ENCODE measurements at regions not wholly inside any gene's neighbourhood (a gene's known extent, or its start where the extent isn't known, plus 50 kb on each side); places are given as distances from the start of the nearest gene placed in this dataset.
"Not testable (repeated sequence)": the region's sequence is repeated elsewhere in the genome, so short reads cannot be mapped to it uniquely, and the experiment has no call there.

- peak; percentile 81 for DNase-seq (ENCODE audit: low spot score)
Observed at GRCh38 chr11:21625982-21626381, 566.9 kb upstream of the ANO5 start.

GRCh38 chr11:21628641-21629040 lies 564.2 kb upstream of the ANO5 start:
- peak; percentile 31 for DNase-seq (ENCODE audit: low spot score)

- DNase-seq (ENCODE audit: low spot score) = no peak
Observed at GRCh38 chr11:21630934-21631478, 561.9 kb upstream of the ANO5 start.

GRCh38 chr11:21631991-21632390 lies 560.9 kb upstream of the ANO5 start:
- DNase-seq (ENCODE audit: low spot score) = no peak

GRCh38 chr11:21634491-21634890 lies 558.4 kb upstream of the ANO5 start:
- no peak for DNase-seq (ENCODE audit: low spot score)

GRCh38 chr11:21634956-21635355 lies 557.9 kb upstream of the ANO5 start:
- DNase-seq (ENCODE audit: low spot score) = no peak

GRCh38 chr11:21635394-21636145 lies 557.3 kb upstream of the ANO5 start:
- DNase-seq (ENCODE audit: low spot score) = peak; percentile 54

GRCh38 chr11:21636561-21636960 lies 556.3 kb upstream of the ANO5 start:
- no peak for DNase-seq (ENCODE audit: low spot score)

- DNase-seq (ENCODE audit: low spot score) = no peak
Observed at GRCh38 chr11:21640491-21640890, 552.4 kb upstream of the ANO5 start.

GRCh38 chr11:21641869-21642268 lies 551.0 kb upstream of the ANO5 start:
- DNase-seq (ENCODE audit: low spot score) = no peak

- no peak for DNase-seq (ENCODE audit: low spot score)
Observed at GRCh38 chr11:21646351-21646750, 546.5 kb upstream of the ANO5 start.

GRCh38 chr11:21650961-21651360 lies 541.9 kb upstream of the ANO5 start:
- no peak for DNase-seq (ENCODE audit: low spot score)

GRCh38 chr11:21653951-21654421 lies 538.9 kb upstream of the ANO5 start:
- no peak for DNase-seq (ENCODE audit: low spot score)

- DNase-seq (ENCODE audit: low spot score) = no peak
Observed at GRCh38 chr11:21656065-21656464, 536.8 kb upstream of the ANO5 start.

GRCh38 chr11:21658654-21659193 lies 534.2 kb upstream of the ANO5 start:
- no peak for DNase-seq (ENCODE audit: low spot score)

GRCh38 chr11:21659377-21659776 lies 533.5 kb upstream of the ANO5 start:
- DNase-seq (ENCODE audit: low spot score) = not testable (repeated sequence)

GRCh38 chr11:21659961-21660360 lies 532.9 kb upstream of the ANO5 start:
- DNase-seq (ENCODE audit: low spot score) = no peak

- DNase-seq (ENCODE audit: low spot score) = no peak
Observed at GRCh38 chr11:21675049-21675616, 517.8 kb upstream of the ANO5 start.

GRCh38 chr11:21687643-21688042 lies 505.2 kb upstream of the ANO5 start:
- DNase-seq (ENCODE audit: low spot score) = no peak

- DNase-seq (ENCODE audit: low spot score) = no peak
Observed at GRCh38 chr11:21704539-21704938, 488.3 kb upstream of the ANO5 start.

- no peak for DNase-seq (ENCODE audit: low spot score)
Observed at GRCh38 chr11:21707116-21707739, 485.7 kb upstream of the ANO5 start.

- no peak for DNase-seq (ENCODE audit: low spot score)
Observed at GRCh38 chr11:21710809-21711208, 482.1 kb upstream of the ANO5 start.

- no peak for DNase-seq (ENCODE audit: low spot score)
Observed at GRCh38 chr11:21711341-21711740, 481.5 kb upstream of the ANO5 start.

All from kidney tubule cell (primary cell).